MM.1S (cell line): ENCODE measurements at regions not wholly inside any gene's neighbourhood (a gene's known extent, or its start where the extent isn't known, plus 50 kb on each side); places are given as distances from the start of the nearest gene placed in this dataset.

Experiments used
- DNase-seq: peaks from one replicate; pipeline ENCODE4 v3.0.0-alpha.2; 2015
- H2AFZ ChIP-seq: fragments of 300-600 bp; sonication (generic); 2 replicates; pipeline ENCODE4 v1.6.0; 2016; ENCODE audit warnings: antibody characterized with exemption, low read length
- H3F3A ChIP-seq: fragments of 300-600 bp; sonication (generic); 2 replicates; pipeline ENCODE4 v1.6.1; 2016; ENCODE audit warnings: mild to moderate bottlenecking, antibody characterized with exemption, low read length, moderate library complexity, mixed read lengths; ENCODE audit not compliant: insufficient read depth
- H3K27ac ChIP-seq: fragments of 300-600 bp; sonication (generic); 2 replicates; pipeline ENCODE4 v1.5.1; 2016; ENCODE audit warnings: mild to moderate bottlenecking, low read length
- H3K27me3 ChIP-seq: fragments of 300-600 bp; sonication (generic); replicated peaks from 2 replicates; pipeline ENCODE4 v1.6.0; 2016; ENCODE audit warnings: low read length; ENCODE audit not compliant: insufficient read depth
- H3K36me3 ChIP-seq: fragments of 300-600 bp; sonication (generic); replicated peaks from 2 replicates; pipeline ENCODE4 v1.6.1; 2016; ENCODE audit warnings: mild to moderate bottlenecking, low read length, mixed read lengths; ENCODE audit not compliant: insufficient read depth
- H3K4me1 ChIP-seq: fragments of 300-600 bp; sonication (generic); 2 replicates; pipeline ENCODE4 v1.6.1; 2016; ENCODE audit warnings: low read length, mixed read lengths
- H3K4me2 ChIP-seq: fragments of 300-600 bp; sonication (generic); 2 replicates; pipeline ENCODE4 v1.6.0; 2016; ENCODE audit warnings: low read depth, low read length
- H3K4me3 ChIP-seq: fragments of 300-600 bp; sonication (generic); 2 replicates; pipeline ENCODE4 v1.5.1; 2016; ENCODE audit warnings: low read length, mixed read lengths
- H3K79me2 ChIP-seq: fragments of 300-600 bp; sonication (generic); 2 replicates; pipeline ENCODE4 v1.6.1; 2016; ENCODE audit warnings: mixed run types, low read length, mixed read lengths
- H3K9ac ChIP-seq: fragments of 300-600 bp; sonication (generic); 2 replicates; pipeline ENCODE4 v1.6.1; 2016; ENCODE audit warnings: low read length, mixed read lengths
- H3K9me2 ChIP-seq: fragments of 300-600 bp; sonication (generic); replicated peaks from 2 replicates; pipeline ENCODE4 v1.6.1; 2016; ENCODE audit warnings: mild to moderate bottlenecking, low read length, mixed read lengths; ENCODE audit not compliant: insufficient read depth
- H3K9me3 ChIP-seq: fragments of 300-600 bp; sonication (generic); replicated peaks from 2 replicates; pipeline ENCODE4 v1.6.1; 2016; ENCODE audit warnings: mild to moderate bottlenecking, low read length, mixed read lengths; ENCODE audit not compliant: insufficient read depth
- H4K20me1 ChIP-seq: fragments of 300-600 bp; sonication (generic); 2 replicates; pipeline ENCODE4 v1.6.1; 2016; ENCODE audit warnings: mild to moderate bottlenecking, low read length, moderate library complexity, mixed read lengths; ENCODE audit not compliant: insufficient read depth
- EZH2 ChIP-seq: fragments of 300-600 bp; sonication (generic); optimal IDR thresholded peaks from 2 replicates; pipeline ENCODE3; 2017; ENCODE audit warnings: low read depth, mild to moderate bottlenecking, antibody characterized with exemption, low read length, mixed read lengths
- EZH2phosphoT487 ChIP-seq: fragments of 300-600 bp; sonication (generic); IDR thresholded peaks from 2 replicates; pipeline ENCODE4 v1.6.1; 2018; ENCODE audit warnings: antibody characterized with exemption, low read length
- TF ChIP-seq, protein P1 (sequence below): fragments of 300-600 bp; sonication (generic); IDR thresholded peaks from 2 replicates; pipeline ENCODE4 v1.5.1; 2016; ENCODE audit warnings: antibody characterized with exemption, low read length, mixed read lengths

DNA sequence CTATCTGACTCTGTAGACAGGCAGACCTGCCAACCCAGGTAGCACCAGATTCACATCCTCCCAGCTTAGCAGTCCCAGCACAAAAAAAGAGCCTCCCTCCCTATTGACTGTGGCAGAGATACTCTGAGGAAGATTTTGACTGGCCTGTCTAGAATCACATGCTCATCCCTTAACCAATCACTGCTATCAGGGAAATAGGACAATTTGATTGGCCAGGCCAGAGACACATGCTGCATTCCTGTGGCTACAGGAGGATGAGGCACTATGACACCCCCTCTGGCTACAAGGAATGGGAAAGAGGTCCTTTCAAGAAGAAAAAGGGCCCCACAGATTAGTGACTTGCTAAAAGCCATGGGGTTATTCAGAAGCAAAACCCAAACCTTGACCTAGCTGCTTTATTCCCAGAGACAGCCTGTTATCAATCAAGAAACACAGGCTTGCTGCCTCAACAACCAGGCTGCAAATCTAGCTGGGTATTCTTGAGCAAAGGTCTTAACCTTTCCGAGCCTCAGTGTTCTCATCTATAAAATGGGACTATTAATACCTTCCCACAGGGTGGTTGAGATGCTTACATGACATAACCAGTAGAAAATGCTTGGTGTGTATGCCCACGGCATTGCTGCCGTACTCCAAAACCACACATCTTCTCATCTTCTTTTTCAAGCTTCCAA is 147.6 kb downstream of the BCOR start:
- Histone ChIP-seq H3K9me3 (no peaks in the 10 kb centered on the region), H3K27me3 (no peaks in the 10 kb centered on the region), H3K79me2 (no peaks in the 10 kb centered on the region), H3F3A (no peaks in the 10 kb centered on the region), H3K9me2 (no peaks in the 10 kb centered on the region), H3K4me2 (no peak overlapping the region), H3K36me3 (no peaks in the 10 kb centered on the region), H3K9ac (no peak overlapping the region), H4K20me1 (no peaks in the 10 kb centered on the region), H2AFZ (no peak overlapping the region), H3K4me3 (no peak overlapping the region), H3K27ac (no peak overlapping the region), H3K4me1 (no peaks in the 10 kb centered on the region)
- DNase-seq: no peak
- TF ChIP-seq EZH2phosphoT487 (no peak), EZH2 (no peak)
- TF ChIP-seq, protein P1, sequence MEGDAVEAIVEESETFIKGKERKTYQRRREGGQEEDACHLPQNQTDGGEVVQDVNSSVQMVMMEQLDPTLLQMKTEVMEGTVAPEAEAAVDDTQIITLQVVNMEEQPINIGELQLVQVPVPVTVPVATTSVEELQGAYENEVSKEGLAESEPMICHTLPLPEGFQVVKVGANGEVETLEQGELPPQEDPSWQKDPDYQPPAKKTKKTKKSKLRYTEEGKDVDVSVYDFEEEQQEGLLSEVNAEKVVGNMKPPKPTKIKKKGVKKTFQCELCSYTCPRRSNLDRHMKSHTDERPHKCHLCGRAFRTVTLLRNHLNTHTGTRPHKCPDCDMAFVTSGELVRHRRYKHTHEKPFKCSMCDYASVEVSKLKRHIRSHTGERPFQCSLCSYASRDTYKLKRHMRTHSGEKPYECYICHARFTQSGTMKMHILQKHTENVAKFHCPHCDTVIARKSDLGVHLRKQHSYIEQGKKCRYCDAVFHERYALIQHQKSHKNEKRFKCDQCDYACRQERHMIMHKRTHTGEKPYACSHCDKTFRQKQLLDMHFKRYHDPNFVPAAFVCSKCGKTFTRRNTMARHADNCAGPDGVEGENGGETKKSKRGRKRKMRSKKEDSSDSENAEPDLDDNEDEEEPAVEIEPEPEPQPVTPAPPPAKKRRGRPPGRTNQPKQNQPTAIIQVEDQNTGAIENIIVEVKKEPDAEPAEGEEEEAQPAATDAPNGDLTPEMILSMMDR: no peak

DNA sequence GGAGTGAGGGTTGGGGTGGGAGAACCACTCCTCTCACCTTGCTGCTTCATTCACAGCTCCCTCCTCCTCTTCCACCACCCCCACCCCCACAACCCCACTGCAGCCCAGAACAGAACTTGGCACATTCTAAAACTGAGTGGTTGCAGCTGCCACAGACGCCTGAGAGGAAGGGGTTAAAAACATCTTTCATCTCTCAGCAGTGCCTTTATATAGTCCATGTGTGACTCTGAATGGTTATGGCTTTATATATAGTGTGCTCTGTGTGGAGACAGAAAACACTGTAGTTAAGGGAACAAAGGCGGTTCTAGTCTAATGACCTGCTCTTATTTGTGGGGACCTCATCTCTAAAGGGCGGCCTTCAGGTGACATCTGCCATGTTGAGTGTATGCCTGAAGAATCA is 144.8 kb downstream of the BCOR start:
- no peaks in the 10 kb centered on the region for H3K36me3 ChIP-seq
- H3K4me2 ChIP-seq: no peak overlapping the region
- H3K4me3 ChIP-seq: no peak overlapping the region
- H3K9me3 ChIP-seq: no peaks in the 10 kb centered on the region
- H3K9me2 ChIP-seq: no peaks in the 10 kb centered on the region
- no peaks in the 10 kb centered on the region for H3F3A ChIP-seq
- TF ChIP-seq, protein P1: no peak
- TF ChIP-seq EZH2phosphoT487: no peak
- no peak for TF ChIP-seq EZH2
- H2AFZ ChIP-seq: no peak overlapping the region
- H3K27ac ChIP-seq: no peak overlapping the region
- H3K4me1 ChIP-seq: no peaks in the 10 kb centered on the region
- no peaks in the 10 kb centered on the region for H4K20me1 ChIP-seq
- DNase-seq: no peak
- no peaks in the 10 kb centered on the region for H3K27me3 ChIP-seq
- no peaks in the 10 kb centered on the region for H3K79me2 ChIP-seq
- no peak overlapping the region for H3K9ac ChIP-seq

DNA sequence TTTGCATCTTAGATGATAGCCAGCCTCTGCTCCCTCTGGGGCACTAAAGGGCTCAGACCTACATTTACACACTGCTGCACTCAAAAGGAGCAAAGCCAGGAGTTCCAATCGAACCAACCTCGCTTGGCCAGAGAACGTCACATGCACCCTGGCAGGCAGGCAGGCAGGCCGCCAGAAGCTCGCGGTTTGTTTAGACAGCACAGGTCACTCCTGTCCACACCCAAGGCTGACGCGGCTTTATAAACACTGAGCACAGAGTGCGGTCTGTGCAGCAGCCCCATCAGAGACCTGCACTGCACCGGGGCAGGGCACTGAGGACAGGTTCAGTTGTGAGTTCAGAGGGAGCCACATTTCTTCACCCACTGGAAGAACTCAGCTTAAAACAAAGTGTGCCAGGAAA is 143.9 kb downstream of the BCOR start:
- H4K20me1 ChIP-seq: no peaks in the 10 kb centered on the region
- H3F3A ChIP-seq: no peaks in the 10 kb centered on the region
- H2AFZ ChIP-seq: no peak overlapping the region
- H3K4me2 ChIP-seq: no peak overlapping the region
- H3K36me3 ChIP-seq: no peaks in the 10 kb centered on the region
- DNase-seq: no peak
- no peak overlapping the region for H3K9ac ChIP-seq
- H3K9me2 ChIP-seq: no peaks in the 10 kb centered on the region
- H3K4me3 ChIP-seq: no peak overlapping the region
- H3K27ac ChIP-seq: no peak overlapping the region
- H3K4me1 ChIP-seq: no peaks in the 10 kb centered on the region
- no peaks in the 10 kb centered on the region for H3K27me3 ChIP-seq
- no peaks in the 10 kb centered on the region for H3K9me3 ChIP-seq
- TF ChIP-seq EZH2 (no peak), EZH2phosphoT487 (no peak)
- TF ChIP-seq, protein P1: no peak
- H3K79me2 ChIP-seq: no peaks in the 10 kb centered on the region
